Neuronal stem cell (in vitro differentiated cells): ENCODE measurements at regions not wholly inside any gene's neighbourhood (a gene's known extent, or its start where the extent isn't known, plus 50 kb on each side); places are given as distances from the start of the nearest gene placed in this dataset.

ENCODE experiments used
- DNase-seq: peaks from one replicate; pipeline ENCODE4 v3.0.0-alpha.2; 2013; ENCODE audit warnings: low spot score
- H2AFZ ChIP-seq: one replicate; pipeline ENCODE4 v1.6.1; 2013; ENCODE audit warnings: mild to moderate bottlenecking, low read length, inconsistent platforms
- H2AK5ac ChIP-seq: 2 replicates; pipeline ENCODE4 v1.6.1; 2013; ENCODE audit warnings: low read depth, mild to moderate bottlenecking, inconsistent platforms, low read length, moderate library complexity, mixed read lengths
- H2BK120ac ChIP-seq: 2 replicates; pipeline ENCODE4 v1.6.1; 2013; ENCODE audit warnings: low read depth, mild to moderate bottlenecking, inconsistent platforms, low read length, moderate library complexity, mixed read lengths
- H2BK12ac ChIP-seq: one replicate; pipeline ENCODE4 v1.6.1; 2013; ENCODE audit warnings: low read length, inconsistent platforms
- H2BK15ac ChIP-seq: 2 replicates; pipeline ENCODE4 v1.6.1; 2013; ENCODE audit warnings: mild to moderate bottlenecking, low read length, inconsistent platforms, mixed read lengths
- H2BK5ac ChIP-seq: one replicate; pipeline ENCODE4 v1.6.1; 2013; ENCODE audit warnings: inconsistent platforms, mild to moderate bottlenecking, low read length, moderate library complexity
- H3K14ac ChIP-seq: one replicate; pipeline ENCODE4 v1.6.1; 2013; ENCODE audit warnings: low read length, inconsistent platforms
- H3K18ac ChIP-seq: 2 replicates; pipeline ENCODE4 v1.6.1; 2013; ENCODE audit warnings: low read length, inconsistent platforms
- H3K23ac ChIP-seq: 2 replicates; pipeline ENCODE4 v1.6.1; 2013; ENCODE audit warnings: low read depth, mild to moderate bottlenecking, mixed read lengths, low read length, inconsistent platforms; ENCODE audit not compliant: poor library complexity
- H3K27ac ChIP-seq: replicated peaks from 3 replicates; pipeline ENCODE4 v1.5.1; 2013; ENCODE audit warnings: low read length, inconsistent platforms
- H3K27me3 ChIP-seq, 3 experiments: 2 replicates each; pipeline ENCODE4 v1.6.1; 2013; ENCODE audit warnings: low read length in 3 of 3, mild to moderate bottlenecking in 2 of 3, inconsistent platforms in 1 of 3, low read depth in 1 of 3, mixed read lengths in 1 of 3, moderate library complexity in 1 of 3; ENCODE audit not compliant: control insufficient read depth in 3 of 3, insufficient read depth in 3 of 3
- H3K36me3 ChIP-seq, 2 donors: replicated peaks in 1 of 2; 2 replicates each; pipeline ENCODE4 v1.6.1; 2013; ENCODE audit warnings: low read length in 2 of 2; ENCODE audit not compliant: control insufficient read depth in 2 of 2, insufficient read depth in 2 of 2
- H3K4ac ChIP-seq: 2 replicates; pipeline ENCODE4 v1.6.1; 2013; ENCODE audit warnings: inconsistent platforms, mild to moderate bottlenecking, low read length, moderate library complexity
- H3K4me1 ChIP-seq, 2 donors: 1 replicate in 1 of 2; 2 replicates in 1 of 2; pipeline ENCODE4 v1.6.1; 2013; ENCODE audit warnings: low read length in 2 of 2, low read depth in 1 of 2; ENCODE audit not compliant: control insufficient read depth in 2 of 2, insufficient read depth in 1 of 2
- H3K4me2 ChIP-seq: one replicate; pipeline ENCODE4 v1.6.1; 2013; ENCODE audit warnings: mild to moderate bottlenecking, low read length, inconsistent platforms; ENCODE audit not compliant: insufficient read depth, poor library complexity, severe bottlenecking
- H3K4me3 ChIP-seq, 2 donors: 2 replicates each; pipeline ENCODE4 v1.5.1; 2013; ENCODE audit warnings: low read length in 2 of 2, mild to moderate bottlenecking in 2 of 2, inconsistent platforms in 1 of 2, moderate library complexity in 1 of 2
- H3K79me1 ChIP-seq: one replicate; pipeline ENCODE4 v1.6.1; 2013; ENCODE audit warnings: low read depth, mild to moderate bottlenecking, inconsistent platforms, low read length, moderate library complexity
- H3K9ac ChIP-seq: one replicate; pipeline ENCODE4 v1.6.1; 2013; ENCODE audit warnings: mild to moderate bottlenecking, low read depth, low read length, inconsistent platforms; ENCODE audit not compliant: poor library complexity
- H3K9me3 ChIP-seq, 2 donors: replicated peaks in 1 of 2; 2 replicates each; pipeline versions ENCODE3 to v1.6.1; 2013; ENCODE audit warnings: low read length in 2 of 2, mild to moderate bottlenecking in 2 of 2, inconsistent platforms in 1 of 2, low read depth in 1 of 2, mixed read lengths in 1 of 2, moderate library complexity in 1 of 2; ENCODE audit not compliant: control insufficient read depth in 2 of 2, insufficient read depth in 1 of 2
- H4K8ac ChIP-seq: one replicate; pipeline ENCODE4 v1.6.1; 2013; ENCODE audit warnings: low read depth, mild to moderate bottlenecking, inconsistent platforms, low read length, moderate library complexity
- H4K91ac ChIP-seq: one replicate; pipeline ENCODE4 v1.6.1; 2013; ENCODE audit warnings: low read length, low read depth, mild to moderate bottlenecking, inconsistent platforms; ENCODE audit not compliant: poor library complexity
- WGBS, 2 donors: extraction: QIAGEN DNeasy Blood & Tissue Kit; methylation state at CpG; one replicate each; pipeline ENCODE4 v1.1.7; 2013; ENCODE audit warnings: missing lambda C conversion rate in 2 of 2, mixed read lengths in 1 of 2; ENCODE audit not compliant: insufficient read length in 2 of 2, insufficient replicate concordance in 1 of 2; ENCODE audit errors: extremely low coverage in 2 of 2; 5-methylcytosine and 5-hydroxymethylcytosine counted together

DNA sequence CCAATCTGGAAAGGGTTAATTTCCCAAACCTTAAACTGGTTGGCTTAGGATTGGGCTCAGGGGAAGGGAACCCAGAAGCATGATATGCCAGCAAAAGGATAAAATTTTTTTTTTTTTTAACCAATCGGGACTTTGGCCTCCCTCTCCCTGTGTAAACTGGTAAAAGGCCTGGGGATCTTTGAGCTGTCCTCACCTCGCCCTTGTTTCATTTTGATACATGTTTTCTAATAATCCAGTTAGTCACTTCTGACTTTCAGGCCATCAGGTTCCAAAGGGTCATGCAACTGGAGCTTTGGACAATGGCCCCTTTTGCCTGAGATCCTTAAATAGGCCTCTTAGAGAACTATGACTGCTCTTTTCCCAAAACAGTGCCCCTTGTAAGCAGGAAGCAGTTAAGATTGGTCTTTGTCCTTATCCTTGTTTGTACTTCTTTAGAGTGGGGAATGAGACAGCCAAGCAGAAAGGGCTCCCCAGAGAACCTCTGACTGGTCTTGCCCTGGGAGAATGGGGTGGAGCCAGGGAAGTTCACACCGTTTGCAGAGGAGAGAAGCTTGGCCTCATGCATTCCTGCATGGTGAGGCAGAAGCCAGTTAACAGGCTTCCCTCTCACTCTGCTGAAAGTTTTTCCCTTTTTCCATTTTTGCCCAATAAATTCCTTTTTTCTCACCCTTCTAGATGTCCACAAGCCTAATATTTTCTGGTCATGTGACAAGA is 424.2 kb upstream of the CNTNAP2 start:
- H4K91ac ChIP-seq, result no peak overlapping the region
- H3K27ac ChIP-seq, result no peak overlapping the region
- no peak overlapping the region for H2AFZ ChIP-seq
- H3K4me3 ChIP-seq, result no peak overlapping the region
- H3K9me3 ChIP-seq, result no peaks in the 10 kb centered on the region
- H2BK120ac ChIP-seq, result no peak overlapping the region
- no peaks in the 10 kb centered on the region for H3K79me1 ChIP-seq
- no peak for DNase-seq
- no peaks in the 10 kb centered on the region for H3K36me3 ChIP-seq
- H3K4ac ChIP-seq, result no peak overlapping the region
- no peak overlapping the region for H2BK15ac ChIP-seq
- H3K4me2 ChIP-seq, result no peak overlapping the region
- H3K27me3 ChIP-seq, result no peaks in the 10 kb centered on the region
- H3K14ac ChIP-seq, result no peak overlapping the region
- H3K4me1 ChIP-seq, result no peaks in the 10 kb centered on the region
- no peak overlapping the region for H2BK5ac ChIP-seq
- WGBS, 2 donors, result no CpG with 5 or more reads among the region's 3 CpGs
- no peak overlapping the region for H3K23ac ChIP-seq
- H3K9ac ChIP-seq, result no peak overlapping the region
- no peak overlapping the region for H2BK12ac ChIP-seq
- H3K18ac ChIP-seq, result no peak overlapping the region
- no peak overlapping the region for H2AK5ac ChIP-seq
- no peak overlapping the region for H4K8ac ChIP-seq

DNA sequence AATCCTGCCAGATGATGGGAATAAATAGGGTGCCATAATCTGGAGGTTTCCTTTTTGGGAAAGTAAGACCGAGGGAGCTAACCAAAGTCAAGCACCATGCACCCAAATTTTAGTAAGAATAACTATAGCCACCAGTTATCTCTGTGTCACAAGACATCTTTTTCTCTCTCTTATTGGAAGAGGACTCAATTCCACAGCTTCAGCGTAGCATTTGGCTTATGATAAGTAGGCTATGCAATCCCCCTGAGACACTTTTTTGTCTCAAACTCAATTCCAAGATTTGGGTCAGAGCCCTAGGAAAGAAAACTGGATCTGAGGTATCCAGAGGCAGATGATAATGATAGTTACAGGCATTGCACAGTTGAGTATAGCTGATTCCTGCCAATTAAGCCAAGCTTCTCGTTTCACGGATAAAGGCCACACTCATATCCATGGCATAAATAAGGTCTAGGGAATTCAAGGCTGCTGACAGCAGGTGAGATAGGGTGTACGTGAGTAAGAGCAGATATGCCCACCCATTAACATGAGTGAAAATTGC is 425.2 kb upstream of the CNTNAP2 start:
- no peak for DNase-seq
- Histone ChIP-seq H3K18ac (no peak overlapping the region), H3K4me1 (no peaks in the 10 kb centered on the region), H2BK15ac (no peak overlapping the region), H3K27me3 (no peaks in the 10 kb centered on the region), H3K9me3 (no peaks in the 10 kb centered on the region), H3K36me3 (no peaks in the 10 kb centered on the region), H4K91ac (no peak overlapping the region), H2BK120ac (no peak overlapping the region), H3K4me3 (no peak overlapping the region), H2BK5ac (no peak overlapping the region), H3K27ac (no peak overlapping the region), H2BK12ac (no peak overlapping the region), H3K4me2 (no peak overlapping the region), H2AFZ (no peak overlapping the region), H2AK5ac (no peak overlapping the region), H3K14ac (no peak overlapping the region), H3K23ac (no peak overlapping the region), H4K8ac (no peak overlapping the region), H3K9ac (no peak overlapping the region), H3K79me1 (no peaks in the 10 kb centered on the region), H3K4ac (no peak overlapping the region)
- WGBS, 2 donors, result no CpG with 5 or more reads among the region's 5 CpGs

DNA sequence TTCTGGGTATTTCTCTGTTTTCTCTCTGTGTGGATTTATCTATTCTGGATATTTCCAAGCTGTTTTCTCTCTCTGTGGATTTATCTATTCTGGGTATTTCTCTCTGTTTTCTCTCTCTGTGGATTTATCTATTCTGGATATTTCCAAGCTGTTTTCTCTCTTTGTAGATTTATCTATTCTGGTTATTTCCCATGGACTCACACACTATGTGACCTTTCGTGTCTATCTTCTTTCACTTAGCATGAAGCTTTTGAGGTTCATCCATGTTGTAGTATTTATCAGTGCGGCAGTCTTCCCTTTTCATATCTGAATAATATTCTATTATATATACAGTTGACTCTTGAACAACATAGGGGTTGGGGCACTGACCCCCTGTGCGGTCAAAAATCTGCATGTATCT is 435.0 kb upstream of the CNTNAP2 start:
- Histone ChIP-seq H2BK12ac (no peak overlapping the region), H3K79me1 (no peaks in the 10 kb centered on the region), H4K91ac (no peak overlapping the region), H3K4me3 (no peak overlapping the region), H2AFZ (no peak overlapping the region), H2BK5ac (no peak overlapping the region), H3K9ac (no peak overlapping the region), H3K4ac (no peak overlapping the region), H3K27ac (no peak overlapping the region), H3K27me3 (no peaks in the 10 kb centered on the region), H3K4me2 (no peak overlapping the region), H4K8ac (no peak overlapping the region), H3K36me3 (no peaks in the 10 kb centered on the region), H2AK5ac (no peak overlapping the region), H2BK15ac (no peak overlapping the region), H3K14ac (no peak overlapping the region), H2BK120ac (no peak overlapping the region), H3K4me1 (no peaks in the 10 kb centered on the region), H3K23ac (no peak overlapping the region), H3K18ac (no peak overlapping the region), H3K9me3 (no peaks in the 10 kb centered on the region)
- DNase-seq, result no peak
- WGBS, 2 donors, result no CpG with 5 or more reads among the region's 3 CpGs

DNA sequence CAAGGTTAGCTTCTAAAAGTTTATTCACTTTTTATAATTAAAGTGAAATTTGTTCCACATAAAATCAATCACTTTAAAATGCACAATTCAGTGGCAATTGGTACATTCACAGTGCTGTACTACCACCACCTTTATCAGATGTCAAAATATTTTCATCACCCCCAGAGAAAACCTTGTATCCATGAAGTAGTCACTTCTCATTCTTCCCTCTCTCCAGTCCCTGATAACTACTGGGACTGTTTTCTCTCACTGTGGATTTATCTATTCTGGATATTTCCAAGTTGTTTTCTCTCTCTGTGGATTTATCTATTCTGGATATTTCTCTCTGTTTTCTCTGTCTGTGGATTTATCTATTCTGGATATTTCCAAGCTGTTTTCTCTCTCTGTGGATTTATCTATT is 435.4 kb upstream of the CNTNAP2 start:
- Histone ChIP-seq H3K27ac (no peak overlapping the region), H3K9me3 (no peaks in the 10 kb centered on the region), H2BK15ac (no peak overlapping the region), H2BK12ac (no peak overlapping the region), H4K91ac (no peak overlapping the region), H3K4ac (no peak overlapping the region), H3K9ac (no peak overlapping the region), H2BK120ac (no peak overlapping the region), H3K79me1 (no peaks in the 10 kb centered on the region), H3K18ac (no peak overlapping the region), H2BK5ac (no peak overlapping the region), H3K36me3 (no peaks in the 10 kb centered on the region), H3K4me3 (no peak overlapping the region), H3K14ac (no peak overlapping the region), H3K27me3 (no peaks in the 10 kb centered on the region), H3K23ac (no peak overlapping the region), H3K4me1 (no peaks in the 10 kb centered on the region), H3K4me2 (no peak overlapping the region), H2AK5ac (no peak overlapping the region), H2AFZ (no peak overlapping the region), H4K8ac (no peak overlapping the region)
- no peak for DNase-seq
